Neural cell (in vitro differentiated cells): ENCODE measurements at regions not wholly inside any gene's neighbourhood (a gene's known extent, or its start where the extent isn't known, plus 50 kb on each side); places are given as distances from the start of the nearest gene placed in this dataset.

Source experiments
- EP300 ChIP-seq: fragments of 450-650 bp; conservative IDR thresholded peaks from 2 replicates; pipeline ENCODE4 v1.6.1; 2014; ENCODE audit warnings: antibody characterized with exemption, mild to moderate bottlenecking, moderate library complexity; ENCODE audit not compliant: poor library complexity, severe bottlenecking
- EZH2 ChIP-seq: fragments of 200-600, 300-800 bp; shearing (Covaris generic), sonication (generic); IDR thresholded peaks from 2 replicates; pipeline ENCODE4 v1.6.1; 2014; ENCODE audit warnings: antibody characterized with exemption, low read length, borderline replicate concordance, mild to moderate bottlenecking; ENCODE audit not compliant: insufficient read depth, poor library complexity, severe bottlenecking
- POLR2AphosphoS5 ChIP-seq: IDR thresholded peaks from 2 replicates; pipeline ENCODE4 v1.6.1; 2012
- SMC3 ChIP-seq: fragments of 450-650 bp; conservative IDR thresholded peaks from 2 replicates; pipeline ENCODE4 v1.6.1; 2014; ENCODE audit warnings: antibody characterized with exemption, mild to moderate bottlenecking, moderate library complexity; ENCODE audit not compliant: poor library complexity
- TAF1 ChIP-seq: IDR thresholded peaks from 2 replicates; pipeline ENCODE4 v1.6.1; 2012; ENCODE audit warnings: low read depth
- TF ChIP-seq, protein P1 (sequence below): fragments of 450-650 bp; IDR thresholded peaks from 2 replicates; pipeline ENCODE4 v1.5.1; 2014; ENCODE audit warnings: antibody characterized with exemption, mild to moderate bottlenecking, moderate library complexity; ENCODE audit not compliant: poor library complexity, severe bottlenecking

DNA sequence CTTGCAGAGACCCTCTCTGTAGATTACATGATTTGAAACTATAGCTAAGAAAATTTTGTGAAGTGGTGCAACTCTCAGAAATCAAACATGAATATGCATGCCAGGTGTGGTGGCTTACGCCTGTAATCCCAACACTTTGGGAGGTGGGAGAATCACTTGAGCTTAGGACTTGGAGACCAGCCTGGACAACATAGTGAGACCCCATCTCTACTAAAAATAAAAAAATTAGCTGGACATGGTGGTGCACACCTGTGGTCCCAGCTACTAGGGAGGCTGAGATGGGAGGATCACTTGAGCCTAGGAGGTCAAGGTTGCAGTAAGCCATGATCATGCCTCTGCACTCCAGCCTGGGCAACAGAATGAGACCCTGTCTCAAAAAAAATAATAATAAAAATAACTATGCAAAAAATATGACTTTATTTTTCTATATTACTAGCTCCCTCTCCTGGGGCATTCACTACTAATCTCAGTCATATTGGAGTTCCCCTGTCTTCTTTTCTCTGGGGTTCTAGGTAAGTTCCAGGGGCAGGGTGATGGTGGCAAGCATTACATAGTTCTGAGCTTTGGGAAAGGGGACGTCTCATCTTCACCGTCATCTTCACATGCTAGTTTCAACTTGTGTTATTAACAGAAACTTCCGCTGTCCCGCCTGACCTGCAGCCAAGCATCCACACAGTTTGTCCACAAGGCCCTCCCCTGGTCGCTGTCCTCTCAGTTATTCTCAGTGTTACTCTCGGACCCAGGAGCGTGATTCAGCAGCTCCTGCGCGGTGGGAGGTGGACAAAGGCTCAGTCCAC lies 96.8 kb upstream of the MBOAT2 start:
- TF ChIP-seq SMC3 (no peak), EP300 (no peak), POLR2AphosphoS5 (no peak), EZH2 (no peak), TAF1 (no peak)
- TF ChIP-seq, protein P1, sequence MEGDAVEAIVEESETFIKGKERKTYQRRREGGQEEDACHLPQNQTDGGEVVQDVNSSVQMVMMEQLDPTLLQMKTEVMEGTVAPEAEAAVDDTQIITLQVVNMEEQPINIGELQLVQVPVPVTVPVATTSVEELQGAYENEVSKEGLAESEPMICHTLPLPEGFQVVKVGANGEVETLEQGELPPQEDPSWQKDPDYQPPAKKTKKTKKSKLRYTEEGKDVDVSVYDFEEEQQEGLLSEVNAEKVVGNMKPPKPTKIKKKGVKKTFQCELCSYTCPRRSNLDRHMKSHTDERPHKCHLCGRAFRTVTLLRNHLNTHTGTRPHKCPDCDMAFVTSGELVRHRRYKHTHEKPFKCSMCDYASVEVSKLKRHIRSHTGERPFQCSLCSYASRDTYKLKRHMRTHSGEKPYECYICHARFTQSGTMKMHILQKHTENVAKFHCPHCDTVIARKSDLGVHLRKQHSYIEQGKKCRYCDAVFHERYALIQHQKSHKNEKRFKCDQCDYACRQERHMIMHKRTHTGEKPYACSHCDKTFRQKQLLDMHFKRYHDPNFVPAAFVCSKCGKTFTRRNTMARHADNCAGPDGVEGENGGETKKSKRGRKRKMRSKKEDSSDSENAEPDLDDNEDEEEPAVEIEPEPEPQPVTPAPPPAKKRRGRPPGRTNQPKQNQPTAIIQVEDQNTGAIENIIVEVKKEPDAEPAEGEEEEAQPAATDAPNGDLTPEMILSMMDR, result no peak
